PC-3 (cell line): ENCODE measurements at regions not wholly inside any gene's neighbourhood (a gene's known extent, or its start where the extent isn't known, plus 50 kb on each side); places are given as distances from the start of the nearest gene placed in this dataset.
A peak's percentile ranks its signal among the peaks of the same experiment; 100 is the strongest.

Experiments used
- ATAC-seq: fragments of 200-7000 bp; cut with Tn5 transposase; 2 replicates; pipeline ENCODE4 v1.9.1; 2020; ENCODE audit warnings: mild to moderate bottlenecking, moderate library complexity
- BruUV-seq: library from RNA; stranded (reverse); fragments of 400-500 nt; replicated peaks from 2 replicates; lab custom pipeline; 2021; lab: Mats Ljungman, UMichigan
- CTCF ChIA-PET: fragments of 300-600 bp; sonication (Branson Sonifier 250); formaldehyde crosslinking; loops from one replicate; lab custom pipeline; 2022; ENCODE audit warnings: antibody characterized with exemption; lab: Charles Lee
- POLR2A ChIA-PET: fragments of 300-600 bp; sonication (Branson Sonifier 250); formaldehyde crosslinking; loops from one replicate; lab custom pipeline; 2022; ENCODE audit warnings: antibody characterized with exemption; ENCODE audit not compliant: unreplicated experiment; lab: Charles Lee
- DNase-seq: peaks from one replicate; pipeline ENCODE4 v3.0.0-alpha.2; 2015
- H2AFZ ChIP-seq: fragments of 300-600 bp; sonication (generic); 2 replicates; pipeline ENCODE4 v1.6.0; 2016; ENCODE audit warnings: antibody characterized with exemption, low read length
- H3F3A ChIP-seq: fragments of 300-600 bp; sonication (generic); one replicate; pipeline ENCODE4 v1.6.0; 2017; ENCODE audit warnings: antibody characterized with exemption, low read length, control low read depth, mild to moderate bottlenecking; ENCODE audit not compliant: unreplicated experiment
- H3K27ac ChIP-seq: fragments of 300-600 bp; sonication (generic); 2 replicates; pipeline ENCODE4 v1.5.1; 2016; ENCODE audit warnings: mild to moderate bottlenecking, low read length
- H3K27me3 ChIP-seq: fragments of 300-600 bp; sonication (generic); 2 replicates; pipeline ENCODE4 v1.6.1; 2016; ENCODE audit warnings: low read length, mixed read lengths
- H3K36me3 ChIP-seq: fragments of 300-600 bp; sonication (generic); 2 replicates; pipeline ENCODE4 v1.6.1; 2016; ENCODE audit warnings: low read depth, mixed run types, low read length, mixed read lengths
- H3K4me1 ChIP-seq: fragments of 300-600 bp; sonication (generic); 2 replicates; pipeline ENCODE4 v1.5.1; 2016; ENCODE audit warnings: low read length; ENCODE audit not compliant: insufficient read depth
- H3K4me2 ChIP-seq: fragments of 300-600 bp; sonication (generic); 2 replicates; pipeline ENCODE4 v1.6.0; 2016; ENCODE audit warnings: low read length
- H3K4me3 ChIP-seq: fragments of 300-600 bp; sonication (generic); 2 replicates; pipeline ENCODE4 v1.5.1; 2016; ENCODE audit warnings: mild to moderate bottlenecking, low read length, mixed read lengths
- H3K79me2 ChIP-seq: fragments of 300-600 bp; sonication (generic); 2 replicates; pipeline ENCODE4 v1.6.1; 2017; ENCODE audit warnings: low read length, mixed read lengths
- H3K9ac ChIP-seq: fragments of 300-600 bp; sonication (generic); 2 replicates; pipeline ENCODE4 v1.6.0; 2016; ENCODE audit warnings: mild to moderate bottlenecking, low read length
- H3K9me2 ChIP-seq: fragments of 300-600 bp; sonication (generic); replicated peaks from 2 replicates; pipeline ENCODE4 v1.6.1; 2016; ENCODE audit warnings: mixed run types, low read length, mixed read lengths
- H3K9me3 ChIP-seq: fragments of 300-600 bp; sonication (generic); 2 replicates; pipeline ENCODE4 v1.6.1; 2016; ENCODE audit warnings: low read length, mixed read lengths
- H4K20me1 ChIP-seq: fragments of 300-600 bp; sonication (generic); 2 replicates; pipeline ENCODE4 v1.6.1; 2016; ENCODE audit warnings: low read length, mixed read lengths
- EZH2 ChIP-seq: fragments of 300-600 bp; sonication (generic); IDR thresholded peaks from one replicate; pipeline ENCODE4 v1.6.1; 2017; ENCODE audit warnings: antibody characterized with exemption, mild to moderate bottlenecking, low read length; ENCODE audit not compliant: unreplicated experiment
- EZH2phosphoT487 ChIP-seq: fragments of 300-600 bp; sonication (generic); IDR thresholded peaks from 2 replicates; pipeline ENCODE4 v1.6.1; 2018; ENCODE audit warnings: mild to moderate bottlenecking, antibody characterized with exemption, low read length, borderline replicate concordance
- intact Hi-C: fragments of 100-400 bp; cut with micrococcal nuclease; formaldehyde crosslinking; loops from 2 replicates; pipeline ENCODE4 v1.9.0; 2023
- TF ChIP-seq, protein P1 (sequence below): fragments of 300-600 bp; sonication (generic); conservative IDR thresholded peaks from 2 replicates; pipeline ENCODE4 v1.5.1; 2017; ENCODE audit warnings: antibody characterized with exemption, low read depth, mild to moderate bottlenecking, low read length

DNA sequence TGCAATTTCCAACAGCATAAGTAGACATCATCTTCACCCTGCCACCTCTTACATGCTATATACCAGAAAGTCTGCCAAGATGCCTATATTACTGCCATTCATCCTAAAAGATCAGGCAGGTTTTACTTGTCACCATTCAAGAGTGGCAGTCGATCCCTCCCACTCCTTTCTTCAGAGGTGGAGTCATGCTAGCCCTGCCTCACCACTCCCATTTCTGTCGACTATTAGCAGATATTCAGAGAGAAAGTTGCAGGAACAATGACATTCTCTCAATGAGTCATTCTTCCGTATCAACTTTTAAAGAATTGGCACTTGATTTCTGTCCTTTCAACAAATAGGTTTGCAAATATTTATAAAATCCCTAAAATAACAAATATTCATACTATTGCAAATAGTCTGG, 1060.1 kb downstream of the ADGRL3 start:
- TF ChIP-seq EZH2 (no peak), EZH2phosphoT487 (no peak)
- TF ChIP-seq, protein P1, sequence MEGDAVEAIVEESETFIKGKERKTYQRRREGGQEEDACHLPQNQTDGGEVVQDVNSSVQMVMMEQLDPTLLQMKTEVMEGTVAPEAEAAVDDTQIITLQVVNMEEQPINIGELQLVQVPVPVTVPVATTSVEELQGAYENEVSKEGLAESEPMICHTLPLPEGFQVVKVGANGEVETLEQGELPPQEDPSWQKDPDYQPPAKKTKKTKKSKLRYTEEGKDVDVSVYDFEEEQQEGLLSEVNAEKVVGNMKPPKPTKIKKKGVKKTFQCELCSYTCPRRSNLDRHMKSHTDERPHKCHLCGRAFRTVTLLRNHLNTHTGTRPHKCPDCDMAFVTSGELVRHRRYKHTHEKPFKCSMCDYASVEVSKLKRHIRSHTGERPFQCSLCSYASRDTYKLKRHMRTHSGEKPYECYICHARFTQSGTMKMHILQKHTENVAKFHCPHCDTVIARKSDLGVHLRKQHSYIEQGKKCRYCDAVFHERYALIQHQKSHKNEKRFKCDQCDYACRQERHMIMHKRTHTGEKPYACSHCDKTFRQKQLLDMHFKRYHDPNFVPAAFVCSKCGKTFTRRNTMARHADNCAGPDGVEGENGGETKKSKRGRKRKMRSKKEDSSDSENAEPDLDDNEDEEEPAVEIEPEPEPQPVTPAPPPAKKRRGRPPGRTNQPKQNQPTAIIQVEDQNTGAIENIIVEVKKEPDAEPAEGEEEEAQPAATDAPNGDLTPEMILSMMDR, result no peak
- Histone ChIP-seq H3K27ac (peak overlapping the region; percentile 31), H3K36me3 (no peaks in the 10 kb centered on the region), H3K27me3 (no peaks in the 10 kb centered on the region), H3F3A (no peaks in the 10 kb centered on the region), H2AFZ (0 out of 2 replicates have a peak overlapping the region, but pooled peaks have one; percentile 15), H3K4me2 (peak overlapping the region; percentile 35), H4K20me1 (no peaks in the 10 kb centered on the region), H3K4me3 (peak overlapping the region; percentile 27; the same call in 1 of the 2 replicates), H3K9me2 (no peaks in the 10 kb centered on the region), H3K9me3 (no peaks in the 10 kb centered on the region), H3K9ac (no peak overlapping the region), H3K4me1 (peaks cover 12% of the 10 kb centered on the region; the same call in 1 of the 2 replicates), H3K79me2 (no peaks in the 10 kb centered on the region)
- ATAC-seq (peak; percentile 95), DNase-seq (peak; percentile 86)
- intact Hi-C loops, result loop anchor here (5.0 kb wide), 1 partner anchor 452 kb away; no protein-coding TSS in a partner anchor
- ChIA-PET CTCF (no interaction called here), POLR2A (no interaction called here)
- BruUV-seq, result no TSS peak

DNA sequence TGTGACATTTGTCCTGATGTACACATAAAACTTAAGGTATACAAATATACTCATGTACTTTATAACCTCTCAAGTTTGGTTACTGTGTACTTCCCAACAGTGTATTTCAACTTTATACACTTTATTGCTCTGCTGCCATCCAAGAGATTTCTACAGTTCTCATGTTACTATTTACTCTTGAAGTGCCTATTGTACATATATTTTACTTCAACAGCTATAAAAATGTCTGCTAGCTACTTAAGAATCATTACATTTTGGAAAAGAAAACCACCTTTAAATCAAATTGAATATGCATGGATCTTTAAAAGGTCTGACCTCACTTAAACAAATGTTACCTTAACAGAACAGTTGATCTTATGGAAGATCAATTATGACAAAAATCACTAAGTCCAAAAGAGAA, 1056.4 kb downstream of the ADGRL3 start:
- intact Hi-C loops, result no loop called here
- no peaks in the 10 kb centered on the region for H3K9me2 ChIP-seq
- H3K4me3 ChIP-seq, result no peak overlapping the region
- peaks cover 12% of the 10 kb centered on the region; the same call in 1 of the 2 replicates for H3K4me1 ChIP-seq
- no peak overlapping the region for H2AFZ ChIP-seq
- DNase-seq (peak; percentile 18), ATAC-seq (peak; percentile 35; the same call in 1 of the 2 replicates)
- H3K4me2 ChIP-seq, result no peak overlapping the region
- no peaks in the 10 kb centered on the region for H3F3A ChIP-seq
- POLR2A ChIA-PET, result no interaction called here
- H3K36me3 ChIP-seq, result no peaks in the 10 kb centered on the region
- no peak overlapping the region for H3K27ac ChIP-seq
- BruUV-seq, result no TSS peak
- CTCF ChIA-PET, result no interaction called here
- TF ChIP-seq EZH2, result no peak
- no peak for TF ChIP-seq EZH2phosphoT487
- TF ChIP-seq, protein P1, result no peak
- no peaks in the 10 kb centered on the region for H4K20me1 ChIP-seq
- H3K9ac ChIP-seq, result no peak overlapping the region
- no peaks in the 10 kb centered on the region for H3K79me2 ChIP-seq
- no peaks in the 10 kb centered on the region for H3K27me3 ChIP-seq
- no peaks in the 10 kb centered on the region for H3K9me3 ChIP-seq

- DNase-seq, result no peak
- Histone ChIP-seq H2AFZ (no peak overlapping the region), H4K20me1 (no peaks in the 10 kb centered on the region), H3K36me3 (no peaks in the 10 kb centered on the region), H3K9me2 (no peaks in the 10 kb centered on the region), H3K79me2 (no peaks in the 10 kb centered on the region), H3K9ac (no peak overlapping the region), H3K4me3 (no peak overlapping the region), H3K4me2 (no peak overlapping the region), H3K4me1 (no peaks in the 10 kb centered on the region), H3F3A (no peaks in the 10 kb centered on the region), H3K27me3 (no peaks in the 10 kb centered on the region), H3K9me3 (no peaks in the 10 kb centered on the region), H3K27ac (no peak overlapping the region)
- ChIA-PET CTCF (no interaction called here), POLR2A (no interaction called here)
- intact Hi-C loops, result no loop called here
- TF ChIP-seq, protein P1, result no peak
- no peak for TF ChIP-seq EZH2
- no peak for TF ChIP-seq EZH2phosphoT487
- BruUV-seq, result no TSS peak
- no peak for ATAC-seq
Observed at GRCh38 chr4:62252728-62253127, 1052.6 kb downstream of the ADGRL3 start.
